CD4-positive, alpha-beta T cell treated with Interleukin-6 at 100 ng/mL for 8 hours (primary cell): ENCODE measurements at regions not wholly inside any gene's neighbourhood (a gene's known extent, or its start where the extent isn't known, plus 50 kb on each side); places are given as distances from the start of the nearest gene placed in this dataset.
"Not testable (repeated sequence)": the region's sequence is repeated elsewhere in the genome, so short reads cannot be mapped to it uniquely, and the experiment has no call there.

Experiments
- DNase-seq: peaks from one replicate; pipeline ENCODE4 v3.0.0-alpha.2; 2020; ENCODE audit warnings: mixed read lengths, low spot score

GRCh38 chr10:94230134-94230785 lies 132.5 kb downstream of the NOC3L start:
- DNase-seq: no peak

GRCh38 chr10:94232711-94233383 lies 129.9 kb downstream of the NOC3L start:
- DNase-seq: no peak

GRCh38 chr10:94235461-94235860 lies 127.3 kb downstream of the NOC3L start:
- no peak for DNase-seq

DNA sequence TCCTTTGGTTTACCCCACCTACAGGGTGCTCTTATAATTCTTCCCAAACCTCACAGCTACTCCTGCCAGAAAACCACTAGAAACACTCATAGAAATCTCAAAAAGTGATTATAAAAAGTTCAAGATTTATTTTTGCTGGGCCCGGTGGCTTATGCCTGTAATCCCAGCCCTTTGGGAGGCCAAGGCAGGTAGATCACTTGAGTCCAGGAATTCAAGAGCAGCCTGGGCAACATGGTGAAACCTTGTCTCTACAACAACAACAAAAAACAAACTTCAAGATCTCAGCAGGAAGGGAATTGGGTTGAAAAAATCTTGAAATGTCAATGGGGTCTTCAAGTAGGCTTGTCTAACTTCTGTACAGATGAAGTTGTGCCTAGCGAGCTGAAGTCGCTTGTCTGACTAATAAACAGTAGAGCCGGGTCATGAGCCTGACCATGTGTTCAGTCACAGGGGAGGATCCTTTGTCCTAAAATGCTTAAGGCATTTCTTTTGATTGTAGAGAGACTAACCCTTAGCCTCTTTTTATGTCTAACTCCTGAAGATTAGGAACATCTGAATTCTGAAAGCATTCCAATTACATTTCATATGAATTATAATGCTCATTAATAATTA lies 124.6 kb downstream of the NOC3L start:
- no peak for DNase-seq

- DNase-seq: no peak
Observed at GRCh38 chr10:94239696-94240095, 123.0 kb downstream of the NOC3L start.

DNA sequence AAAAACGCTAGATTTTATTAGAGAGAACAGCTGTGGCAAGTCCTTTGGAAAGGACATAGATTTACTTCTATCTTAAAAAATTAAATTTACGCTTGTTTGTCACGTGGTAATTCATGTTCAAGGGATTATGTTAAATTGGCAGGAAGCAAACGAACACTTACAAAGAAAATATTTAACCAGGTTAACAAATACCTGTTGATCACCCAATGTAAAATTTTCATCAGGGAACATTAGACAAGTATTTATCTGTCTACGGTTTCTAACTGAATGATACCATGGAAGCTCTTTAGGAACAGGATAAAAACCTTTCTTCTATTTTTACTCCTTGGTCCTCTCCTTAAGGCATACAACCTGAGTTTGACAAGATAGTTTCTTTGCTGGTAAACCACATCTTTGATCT lies 122.2 kb downstream of the NOC3L start:
- no peak for DNase-seq

- DNase-seq: no peak
Observed at GRCh38 chr10:94240901-94241300, 121.8 kb downstream of the NOC3L start.

DNA sequence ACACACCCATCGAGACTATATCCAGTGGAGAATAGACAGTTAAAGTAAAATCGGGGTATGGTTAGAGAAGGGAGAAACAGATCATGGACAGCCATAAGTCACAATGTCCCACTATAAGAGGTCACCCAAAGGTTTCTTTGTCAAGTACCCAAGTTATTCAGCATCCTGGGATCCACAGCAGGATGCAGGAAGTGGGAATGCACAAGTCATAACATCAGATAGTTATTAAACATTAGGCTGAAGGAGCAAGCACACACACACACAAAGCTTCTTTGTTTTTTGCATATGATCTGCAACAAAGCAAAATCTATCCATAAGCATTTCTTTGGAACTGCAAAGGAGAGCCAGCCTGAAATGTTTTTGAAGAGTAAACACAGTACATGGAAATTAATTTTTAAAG lies 111.6 kb downstream of the NOC3L start:
- no peak for DNase-seq

DNA sequence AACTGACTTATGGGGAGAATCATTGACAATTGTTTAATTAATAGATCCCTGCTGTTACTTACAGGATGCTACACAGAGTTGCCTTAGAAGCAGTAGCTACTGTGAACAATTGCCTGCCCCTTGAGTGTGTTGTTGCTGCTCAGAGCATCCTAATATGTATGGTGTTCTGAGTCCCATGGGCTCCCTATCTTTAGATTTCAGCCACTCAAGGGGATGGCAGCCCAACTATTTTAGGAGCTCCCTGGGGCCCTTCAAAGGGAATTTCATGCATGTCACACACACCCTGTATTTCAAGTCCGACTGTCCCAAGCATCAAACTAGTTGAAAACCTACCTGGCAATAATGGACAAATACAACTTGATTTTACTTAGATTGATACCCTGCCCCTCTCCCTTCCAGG lies 111.2 kb downstream of the NOC3L start:
- no peak for DNase-seq

GRCh38 chr10:94257407-94257806 lies 105.3 kb downstream of the NOC3L start:
- DNase-seq: not testable (repeated sequence)

DNA sequence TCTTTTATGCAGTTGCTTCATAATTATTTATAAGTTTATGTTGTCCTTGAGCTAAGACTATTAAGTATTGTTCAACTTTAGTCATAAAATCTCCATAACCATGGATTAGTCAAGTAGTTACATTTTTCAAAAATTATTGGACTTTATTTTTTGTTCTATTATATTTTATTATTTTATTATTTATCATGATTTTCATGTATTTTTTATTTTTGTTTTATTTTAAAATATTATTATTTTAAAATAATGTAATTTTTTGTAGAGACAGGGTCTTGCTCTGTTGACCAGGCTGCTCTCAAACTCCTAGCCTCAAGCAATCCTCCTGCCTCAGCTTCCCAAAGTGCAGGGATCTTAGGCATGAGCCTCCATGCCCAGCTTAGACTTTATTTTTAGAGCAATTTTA lies 102.3 kb downstream of the NOC3L start:
- DNase-seq: no peak

- DNase-seq: no peak
Observed at GRCh38 chr10:94264085-94264484, 98.7 kb downstream of the NOC3L start.

DNA sequence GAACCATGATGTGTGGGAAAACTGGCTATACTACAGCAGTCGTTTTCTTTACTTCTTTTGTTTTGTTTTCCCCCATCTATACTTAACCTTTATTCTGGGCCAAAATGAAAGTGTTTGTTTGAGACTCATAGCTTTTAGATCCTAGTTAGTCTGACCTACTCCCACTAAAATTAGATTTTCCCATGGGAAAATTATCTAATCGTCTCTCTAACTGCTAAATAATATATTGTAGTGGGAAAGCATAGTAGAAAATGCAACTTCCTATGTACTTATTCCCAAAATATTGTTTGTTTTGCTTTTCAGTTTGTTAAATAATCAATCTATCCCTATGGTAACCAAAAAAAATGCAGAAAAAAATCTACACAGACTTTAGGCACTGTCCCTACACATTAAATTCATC lies 96.6 kb downstream of the NOC3L start:
- DNase-seq: no peak

DNA sequence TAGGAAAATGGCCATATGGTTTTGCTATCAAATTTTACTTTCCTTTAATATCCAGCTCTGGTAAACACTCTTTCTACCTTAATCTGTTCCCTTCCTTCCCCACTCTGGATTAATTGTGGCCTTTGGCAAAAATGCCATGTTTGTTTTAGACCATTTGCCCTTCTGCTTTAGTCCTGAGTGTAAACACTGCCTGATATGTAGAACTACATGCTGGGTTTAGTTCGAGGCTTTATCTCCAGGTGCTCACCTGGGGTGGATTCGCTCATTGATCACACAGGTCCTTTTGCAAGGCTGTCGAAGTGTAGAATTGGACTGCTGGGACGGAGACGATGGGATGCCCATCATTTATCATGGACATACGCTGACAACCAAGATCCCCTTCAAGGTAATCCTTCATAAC lies 94.1 kb downstream of the NOC3L start:
- no peak for DNase-seq

DNA sequence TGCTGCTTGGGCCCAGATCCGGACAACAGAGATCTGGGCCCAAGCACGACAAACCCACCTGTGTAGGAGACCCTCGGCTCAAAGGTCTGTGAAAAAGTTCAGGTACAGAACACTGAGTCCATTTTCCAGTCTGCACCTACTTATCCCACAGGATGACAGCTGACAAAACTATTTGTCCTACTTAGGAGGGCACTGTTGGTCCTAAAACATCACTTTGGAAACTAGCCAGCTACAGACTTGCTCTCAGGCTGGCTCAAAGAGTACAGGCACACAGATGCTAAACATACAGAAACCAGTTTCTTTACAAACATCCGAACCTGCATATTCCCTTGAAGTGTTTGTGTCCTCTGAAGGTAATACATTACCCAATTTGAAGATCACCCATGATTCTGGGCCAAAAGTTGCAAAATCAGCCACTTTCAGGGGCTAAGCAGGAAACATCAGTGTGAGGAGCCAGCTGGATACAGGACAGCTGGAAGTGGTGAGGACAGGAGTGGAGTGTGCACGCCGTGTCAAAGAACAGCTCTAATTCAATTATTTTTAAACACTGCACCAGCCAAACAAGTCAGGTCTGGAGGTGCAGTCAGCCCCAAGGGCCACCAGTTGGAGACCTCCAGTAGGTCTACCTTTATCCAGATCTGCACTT lies 88.5 kb downstream of the NOC3L start:
- DNase-seq: no peak

DNA sequence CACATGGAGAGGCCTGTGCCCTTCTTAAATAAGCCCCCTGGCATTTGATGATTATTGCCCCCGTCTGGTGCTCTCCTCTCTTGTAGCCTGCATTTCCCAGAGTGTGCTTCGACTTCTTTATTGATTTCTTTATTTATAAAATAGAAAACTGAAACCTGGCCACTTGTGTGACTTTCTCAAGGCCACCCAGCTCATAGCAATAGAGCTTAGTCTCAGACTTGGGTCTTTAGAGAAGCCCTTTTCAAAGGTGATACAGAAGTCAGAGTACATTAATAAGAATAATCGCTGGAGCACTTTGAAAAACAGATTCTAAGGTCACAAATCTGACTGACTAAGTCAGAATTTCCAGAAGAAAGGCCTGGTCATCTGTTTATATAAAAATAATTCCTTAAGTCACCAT lies 86.6 kb downstream of the NOC3L start:
- no peak for DNase-seq

DNA sequence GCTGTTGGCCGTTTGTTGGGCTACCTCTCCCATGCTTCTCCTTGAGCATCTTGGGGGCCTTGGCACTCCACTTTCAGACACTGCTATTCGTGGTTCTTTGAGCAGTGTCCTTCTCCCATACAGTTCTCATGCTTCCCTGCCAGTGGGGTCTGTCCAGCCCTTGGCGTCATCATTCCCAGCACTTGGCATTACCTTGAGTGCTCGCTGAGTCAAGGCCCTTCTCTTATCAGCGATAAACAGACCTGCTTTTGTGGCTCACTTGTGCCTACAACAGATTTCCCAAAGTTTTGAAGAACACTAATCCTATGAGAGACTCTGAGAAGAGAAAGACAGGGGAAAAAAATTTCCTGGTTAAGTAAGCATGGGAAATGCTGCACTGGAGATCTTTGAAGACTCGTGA lies 85.3 kb downstream of the NOC3L start:
- DNase-seq: no peak

GRCh38 chr10:94279835-94280709 lies 82.7 kb downstream of the NOC3L start:
- peak; percentile 32 for DNase-seq

DNA sequence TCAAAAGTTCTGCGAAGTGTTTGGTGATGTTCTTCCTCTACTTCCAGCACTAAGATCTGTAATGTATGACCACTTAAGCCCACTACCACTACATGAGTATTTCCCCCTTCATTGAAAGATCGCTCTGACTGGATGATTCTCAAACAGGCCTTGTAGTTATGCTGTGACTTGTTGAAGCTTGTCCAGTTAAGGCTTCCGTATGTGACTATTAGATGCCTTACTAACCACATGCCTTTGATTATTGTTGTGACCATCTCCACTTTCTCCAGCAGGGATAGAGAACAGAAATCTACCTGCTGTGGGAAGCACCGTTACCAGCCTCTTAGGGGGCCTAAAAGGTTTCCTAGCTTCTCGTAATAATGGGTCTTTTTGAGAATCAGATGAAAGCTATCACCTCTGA lies 81.1 kb downstream of the NOC3L start:
- no peak for DNase-seq

DNA sequence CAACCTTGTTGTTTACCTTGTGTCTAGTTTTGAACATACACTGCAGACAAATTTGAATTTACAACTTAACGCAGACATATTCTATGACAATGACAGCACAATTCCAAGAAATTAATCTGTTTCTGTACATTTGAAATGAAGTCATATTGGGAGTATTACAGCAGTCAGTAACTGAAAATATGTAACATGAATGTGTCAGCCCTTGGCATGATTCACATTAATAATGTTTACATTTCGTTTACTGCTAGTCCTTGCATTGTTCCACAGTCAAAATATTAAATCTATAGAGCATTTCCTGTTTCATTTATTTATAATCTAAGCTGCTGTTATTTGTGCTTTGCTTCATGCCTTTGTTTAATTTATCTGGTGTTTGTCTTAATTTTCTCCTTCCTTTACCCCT lies 80.4 kb downstream of the NOC3L start:
- no peak for DNase-seq
